ENCODE measurements at regions not wholly inside any gene's neighbourhood (a gene's known extent, or its start where the extent isn't known, plus 50 kb on each side); places are given as distances from the start of the nearest gene placed in this dataset.

GRCh38 chr4:29307755-29308154 is 1412.4 kb upstream of the PCDH7 start:
- Mint-ChIP-seq H3K27ac (no peak overlapping the region), H3K4me1 (no peaks in the 10 kb centered on the region), H3K4me3 (no peak overlapping the region), H3K27me3 (ENCODE audit: insufficient read depth, low read depth, poor library complexity) (no peaks in the 10 kb centered on the region), H3K36me3 (ENCODE audit: low read depth) (no peaks in the 10 kb centered on the region), H3K9me3 (no peaks in the 10 kb centered on the region)
- H3K36me3 ChIP-seq (ENCODE audit: insufficient read depth): no peaks in the 10 kb centered on the region
- H3K4me3 ChIP-seq: no peak overlapping the region
- no peaks in the 10 kb centered on the region for H3K79me2 ChIP-seq (replicated peaks; ENCODE audit: insufficient read depth)
- H3K27me3 ChIP-seq (ENCODE audit: insufficient read depth): no peaks in the 10 kb centered on the region
- no peak for DNase-seq (ENCODE audit: low spot score)
- H3K4me2 ChIP-seq: no peak overlapping the region
- H4K20me1 ChIP-seq (replicated peaks; ENCODE audit: insufficient read depth): no peaks in the 10 kb centered on the region
- H3K27ac ChIP-seq (ENCODE audit: low read depth): no peak overlapping the region
- no peaks in the 10 kb centered on the region for H3F3A ChIP-seq (replicated peaks; ENCODE audit: low read depth)
- no peaks in the 10 kb centered on the region for H3K4me1 ChIP-seq (ENCODE audit: insufficient read depth)
- no peak for ATAC-seq
- H2AFZ ChIP-seq: no peak overlapping the region
- H3K9me2 ChIP-seq (ENCODE audit: insufficient read depth): peaks cover 12% of the 10 kb centered on the region
- TF ChIP-seq CTCF (conservative IDR thresholded peaks at IDR 0.05; ENCODE audit: low read depth in 2 of 2) (no peak), CREB1 (CRISPR knock-in tag; IDR thresholded peaks at IDR 0.05; ENCODE audit: low read depth) (no peak), STAT1 (IDR thresholded peaks at IDR 0.05; ENCODE audit: unreplicated experiment) (no peak), ZNF114 (CRISPR knock-in tag; IDR thresholded peaks at IDR 0.05) (no peak)
- TF ChIP-seq, protein P1, sequence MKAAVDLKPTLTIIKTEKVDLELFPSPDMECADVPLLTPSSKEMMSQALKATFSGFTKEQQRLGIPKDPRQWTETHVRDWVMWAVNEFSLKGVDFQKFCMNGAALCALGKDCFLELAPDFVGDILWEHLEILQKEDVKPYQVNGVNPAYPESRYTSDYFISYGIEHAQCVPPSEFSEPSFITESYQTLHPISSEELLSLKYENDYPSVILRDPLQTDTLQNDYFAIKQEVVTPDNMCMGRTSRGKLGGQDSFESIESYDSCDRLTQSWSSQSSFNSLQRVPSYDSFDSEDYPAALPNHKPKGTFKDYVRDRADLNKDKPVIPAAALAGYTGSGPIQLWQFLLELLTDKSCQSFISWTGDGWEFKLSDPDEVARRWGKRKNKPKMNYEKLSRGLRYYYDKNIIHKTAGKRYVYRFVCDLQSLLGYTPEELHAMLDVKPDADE (IDR thresholded peaks at IDR 0.05): no peak

GRCh38 chr4:29309050-29309449 is 1411.1 kb upstream of the PCDH7 start:
- Mint-ChIP-seq H3K27ac (no peak overlapping the region), H3K4me1 (no peaks in the 10 kb centered on the region), H3K36me3 (ENCODE audit: low read depth) (no peaks in the 10 kb centered on the region), H3K4me3 (no peak overlapping the region), H3K9me3 (no peaks in the 10 kb centered on the region), H3K27me3 (ENCODE audit: insufficient read depth, low read depth, poor library complexity) (no peaks in the 10 kb centered on the region)
- H3K4me2 ChIP-seq: no peak overlapping the region
- no peaks in the 10 kb centered on the region for H3K4me1 ChIP-seq (ENCODE audit: insufficient read depth)
- no peak for ATAC-seq
- no peaks in the 10 kb centered on the region for H3K36me3 ChIP-seq (ENCODE audit: insufficient read depth)
- TF ChIP-seq EZH2phosphoT487 (IDR thresholded peaks at IDR 0.05; ENCODE audit: unreplicated experiment): no peak
- no peak for TF ChIP-seq JUNB (IDR thresholded peaks at IDR 0.05; ENCODE audit: unreplicated experiment)
- TF ChIP-seq CTCF (conservative IDR thresholded peaks at IDR 0.05; ENCODE audit: low read depth in 2 of 2): no peak
- TF ChIP-seq ZNF462 (CRISPR knock-in tag; IDR thresholded peaks at IDR 0.05): no peak
- no peak for TF ChIP-seq STAT1 (IDR thresholded peaks at IDR 0.05; ENCODE audit: unreplicated experiment)
- TF ChIP-seq CREB1 (CRISPR knock-in tag; IDR thresholded peaks at IDR 0.05; ENCODE audit: low read depth): no peak
- no peak for TF ChIP-seq EZH2 (IDR thresholded peaks at IDR 0.05; ENCODE audit: low read depth, unreplicated experiment)
- TF ChIP-seq POLR2AphosphoS5 (IDR thresholded peaks at IDR 0.05; ENCODE audit: low read depth): no peak
- TF ChIP-seq ZNF331 (CRISPR knock-in tag; IDR thresholded peaks at IDR 0.05; ENCODE audit: low read depth): no peak
- no peaks in the 10 kb centered on the region for H3K79me2 ChIP-seq (replicated peaks; ENCODE audit: insufficient read depth)
- no peak overlapping the region for H3K4me3 ChIP-seq
- DNase-seq (ENCODE audit: low spot score): no peak
- no peaks in the 10 kb centered on the region for H4K20me1 ChIP-seq (replicated peaks; ENCODE audit: insufficient read depth)
- no peaks in the 10 kb centered on the region for H3F3A ChIP-seq (replicated peaks; ENCODE audit: low read depth)
- H2AFZ ChIP-seq: no peak overlapping the region
- no peak overlapping the region for H3K27ac ChIP-seq (ENCODE audit: low read depth)
- H3K27me3 ChIP-seq (ENCODE audit: insufficient read depth): no peaks in the 10 kb centered on the region
- H3K9me2 ChIP-seq (ENCODE audit: insufficient read depth): peaks cover 7% of the 10 kb centered on the region
